ENCODE measurements at regions not wholly inside any gene's neighbourhood (a gene's known extent, or its start where the extent isn't known, plus 50 kb on each side); places are given as distances from the start of the nearest gene placed in this dataset.
"Not testable (repeated sequence)": the region's sequence is repeated elsewhere in the genome, so short reads cannot be mapped to it uniquely, and the experiment has no call there.

DNA sequence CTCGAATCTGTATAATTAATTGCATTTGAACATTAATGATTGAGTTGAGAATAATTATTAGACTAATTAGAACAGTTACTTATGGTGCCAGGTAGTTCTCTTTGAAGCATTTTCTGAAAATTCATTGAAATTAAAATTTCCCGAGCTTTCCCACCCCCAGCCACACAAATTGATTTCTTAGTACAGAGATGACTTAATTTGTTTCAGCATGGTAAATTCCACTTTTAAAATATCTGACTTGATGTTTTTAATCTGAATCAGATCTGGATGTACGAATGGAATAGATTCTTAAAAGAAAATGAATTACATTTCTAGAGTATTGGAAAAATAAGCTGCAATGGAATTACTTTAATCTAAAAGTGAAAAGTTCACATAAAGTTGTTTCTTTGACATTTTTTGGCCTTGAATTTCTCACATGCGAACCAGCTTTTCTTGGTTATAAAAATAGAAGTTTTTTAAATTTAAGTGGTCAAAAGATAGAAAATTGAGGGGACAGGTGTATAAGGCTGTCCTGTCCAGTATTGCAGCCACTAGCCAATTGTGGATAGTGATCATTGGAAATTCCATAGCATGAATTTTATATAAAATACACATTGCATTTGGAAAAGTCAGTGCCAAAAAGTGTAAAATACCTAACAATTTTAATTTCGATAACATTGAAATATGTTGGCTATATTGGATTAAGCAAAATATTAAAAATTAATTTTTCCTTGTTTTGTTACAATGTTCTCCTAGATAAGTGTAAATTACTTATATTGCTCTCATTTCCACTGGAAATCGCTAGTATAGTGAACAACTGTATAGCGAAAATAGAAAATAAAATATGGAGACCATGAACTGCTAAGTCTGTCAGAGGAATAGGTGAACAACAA, 102.9 kb downstream of the OR2B2 start:
- Histone ChIP-seq H3K9me3 (ENCODE audit: control insufficient read depth in 4 of 4, low read length in 3 of 4) (no peaks in the 10 kb centered on the region), H3K4me3 (ENCODE audit: low read depth in 1 of 3, low read length in 3 of 3) (peak overlapping the region in 2 of 3 donors; percentile 30 to 53), H3K36me3 (ENCODE audit: control insufficient read depth in 4 of 4, insufficient read depth in 3 of 4, low read depth in 1 of 4, low read length in 3 of 4) (no peaks in the 10 kb centered on the region), H3K27ac (ENCODE audit: low read depth in 1 of 2, low read length in 2 of 2) (peak overlapping the region; percentile 4 to 85), H3K9ac (ENCODE audit: low read depth in 1 of 2, low read length in 2 of 2) (no peak overlapping the region), H3K27me3 (ENCODE audit: control insufficient read depth in 4 of 4, insufficient read depth in 4 of 4, low read length in 3 of 4) (no peaks in the 10 kb centered on the region), H3K4me1 (ENCODE audit: control insufficient read depth in 4 of 4, insufficient read depth in 4 of 4, low read length in 3 of 4) (peaks cover 0 to 35% (median 14%) of the 10 kb centered on the region in 4 donors)
- 30% methylated on average over 7 of the region's 7 CpGs for WGBS
- DNase-seq (ENCODE audit: low spot score): no peak
- no peak for TF ChIP-seq REST (IDR thresholded peaks at IDR 0.05)
- TF ChIP-seq HNF4G (IDR thresholded peaks at IDR 0.05): no peak
- no peak for TF ChIP-seq YY1 (IDR thresholded peaks at IDR 0.05)
- TF ChIP-seq JUND (IDR thresholded peaks at IDR 0.05): no peak
- TF ChIP-seq FOXA1 (IDR thresholded peaks at IDR 0.05): no peak
- no peak for TF ChIP-seq HNF4A (conservative IDR thresholded peaks at IDR 0.05)
- TF ChIP-seq RAD21 (IDR thresholded peaks at IDR 0.05): no peak
- TF ChIP-seq, protein P1, sequence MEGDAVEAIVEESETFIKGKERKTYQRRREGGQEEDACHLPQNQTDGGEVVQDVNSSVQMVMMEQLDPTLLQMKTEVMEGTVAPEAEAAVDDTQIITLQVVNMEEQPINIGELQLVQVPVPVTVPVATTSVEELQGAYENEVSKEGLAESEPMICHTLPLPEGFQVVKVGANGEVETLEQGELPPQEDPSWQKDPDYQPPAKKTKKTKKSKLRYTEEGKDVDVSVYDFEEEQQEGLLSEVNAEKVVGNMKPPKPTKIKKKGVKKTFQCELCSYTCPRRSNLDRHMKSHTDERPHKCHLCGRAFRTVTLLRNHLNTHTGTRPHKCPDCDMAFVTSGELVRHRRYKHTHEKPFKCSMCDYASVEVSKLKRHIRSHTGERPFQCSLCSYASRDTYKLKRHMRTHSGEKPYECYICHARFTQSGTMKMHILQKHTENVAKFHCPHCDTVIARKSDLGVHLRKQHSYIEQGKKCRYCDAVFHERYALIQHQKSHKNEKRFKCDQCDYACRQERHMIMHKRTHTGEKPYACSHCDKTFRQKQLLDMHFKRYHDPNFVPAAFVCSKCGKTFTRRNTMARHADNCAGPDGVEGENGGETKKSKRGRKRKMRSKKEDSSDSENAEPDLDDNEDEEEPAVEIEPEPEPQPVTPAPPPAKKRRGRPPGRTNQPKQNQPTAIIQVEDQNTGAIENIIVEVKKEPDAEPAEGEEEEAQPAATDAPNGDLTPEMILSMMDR (IDR thresholded peaks at IDR 0.05; ENCODE audit: low read depth, low read length, missing input control): no peak
- no peak for TF ChIP-seq ATF3 (IDR thresholded peaks at IDR 0.05)
- TF ChIP-seq MAX (IDR thresholded peaks at IDR 0.05): no peak
- TF ChIP-seq, protein P2, sequence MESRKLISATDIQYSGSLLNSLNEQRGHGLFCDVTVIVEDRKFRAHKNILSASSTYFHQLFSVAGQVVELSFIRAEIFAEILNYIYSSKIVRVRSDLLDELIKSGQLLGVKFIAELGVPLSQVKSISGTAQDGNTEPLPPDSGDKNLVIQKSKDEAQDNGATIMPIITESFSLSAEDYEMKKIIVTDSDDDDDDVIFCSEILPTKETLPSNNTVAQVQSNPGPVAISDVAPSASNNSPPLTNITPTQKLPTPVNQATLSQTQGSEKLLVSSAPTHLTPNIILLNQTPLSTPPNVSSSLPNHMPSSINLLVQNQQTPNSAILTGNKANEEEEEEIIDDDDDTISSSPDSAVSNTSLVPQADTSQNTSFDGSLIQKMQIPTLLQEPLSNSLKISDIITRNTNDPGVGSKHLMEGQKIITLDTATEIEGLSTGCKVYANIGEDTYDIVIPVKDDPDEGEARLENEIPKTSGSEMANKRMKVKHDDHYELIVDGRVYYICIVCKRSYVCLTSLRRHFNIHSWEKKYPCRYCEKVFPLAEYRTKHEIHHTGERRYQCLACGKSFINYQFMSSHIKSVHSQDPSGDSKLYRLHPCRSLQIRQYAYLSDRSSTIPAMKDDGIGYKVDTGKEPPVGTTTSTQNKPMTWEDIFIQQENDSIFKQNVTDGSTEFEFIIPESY (IDR thresholded peaks at IDR 0.05): no peak

DNA sequence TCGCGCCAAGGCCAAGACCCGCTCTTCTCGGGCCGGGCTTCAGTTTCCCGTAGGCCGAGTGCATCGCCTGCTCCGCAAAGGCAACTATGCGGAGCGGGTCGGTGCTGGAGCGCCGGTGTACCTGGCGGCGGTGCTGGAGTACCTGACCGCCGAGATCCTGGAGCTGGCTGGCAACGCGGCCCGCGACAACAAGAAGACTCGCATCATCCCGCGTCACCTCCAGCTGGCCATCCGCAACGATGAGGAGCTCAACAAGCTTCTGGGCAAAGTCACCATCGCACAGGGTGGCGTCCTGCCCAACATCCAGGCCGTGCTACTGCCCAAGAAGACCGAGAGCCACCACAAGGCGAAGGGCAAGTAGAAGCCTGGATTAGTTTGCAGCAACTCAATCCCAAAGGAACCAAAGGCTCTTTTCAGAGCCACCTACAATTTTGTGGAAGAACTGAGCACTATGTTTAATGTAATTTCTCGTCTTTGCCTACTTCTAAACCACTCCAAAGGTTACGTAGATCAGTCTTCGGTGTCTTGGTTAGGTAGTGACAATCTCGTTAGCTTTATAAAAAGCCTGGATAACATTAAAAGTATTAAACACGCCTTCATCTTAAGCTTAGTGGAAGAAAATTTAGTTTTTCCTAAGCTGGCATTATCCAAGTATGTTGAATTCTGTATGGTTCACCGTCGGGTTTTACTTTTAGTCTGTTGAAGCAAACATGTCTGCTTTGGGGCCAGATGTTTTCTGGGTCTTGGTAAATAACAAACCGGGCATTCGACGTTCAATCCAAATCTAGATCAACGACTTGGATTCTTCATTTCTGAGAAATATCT, 103.7 kb downstream of the OR2B2 start:
- H3K36me3 ChIP-seq (ENCODE audit: control insufficient read depth in 4 of 4, insufficient read depth in 3 of 4, low read depth in 1 of 4, low read length in 3 of 4); H3K9me3 ChIP-seq (ENCODE audit: control insufficient read depth in 4 of 4, low read length in 3 of 4); H3K27me3 ChIP-seq (ENCODE audit: control insufficient read depth in 4 of 4, insufficient read depth in 4 of 4, low read length in 3 of 4): not testable (repeated sequence)
- Histone ChIP-seq H3K27ac (ENCODE audit: low read depth in 1 of 2, low read length in 2 of 2) (peak overlapping the region; percentile 31 to 78), H3K4me1 (ENCODE audit: control insufficient read depth in 4 of 4, insufficient read depth in 4 of 4, low read length in 3 of 4) (peaks cover 0 to 31% (median 12%) of the 10 kb centered on the region in 4 donors), H3K4me3 (ENCODE audit: low read depth in 1 of 3, low read length in 3 of 3) (peak overlapping the region; percentile 53 to 84 (median 71)), H3K9ac (ENCODE audit: low read depth in 1 of 2, low read length in 2 of 2) (peak overlapping the region; percentile 4 to 25)
- DNase-seq (ENCODE audit: low spot score): peak; percentile 56
- 11% methylated on average over 26 of the region's 43 CpGs for WGBS
